H1 (cell line): ENCODE measurements at regions not wholly inside any gene's neighbourhood (a gene's known extent, or its start where the extent isn't known, plus 50 kb on each side); places are given as distances from the start of the nearest gene placed in this dataset.

Experiments used
- CBX8 ChIP-seq: fragments of 300-800, 300-1000 bp; sonication (generic); IDR thresholded peaks from 2 replicates; pipeline ENCODE4 v1.7.1; 2016; ENCODE audit warnings: low read depth, low read length, borderline replicate concordance
- JUND ChIP-seq: IDR thresholded peaks from 2 replicates; pipeline ENCODE4 v1.6.1; 2011; ENCODE audit warnings: mild to moderate bottlenecking, improper control_type of control experiment, low read length
- TF ChIP-seq, protein P1 (sequence below): fragments of 300-600 bp; sonication (generic); IDR thresholded peaks from 2 replicates; pipeline ENCODE4 v1.7.1; 2012; ENCODE audit warnings: low read length, moderate library complexity, mild to moderate bottlenecking, inconsistent platforms; ENCODE audit not compliant: insufficient replicate concordance

GRCh38 chr1:208524925-208525324 is 280.7 kb upstream of the PLXNA2 start (continued):
- TF ChIP-seq, protein P1, sequence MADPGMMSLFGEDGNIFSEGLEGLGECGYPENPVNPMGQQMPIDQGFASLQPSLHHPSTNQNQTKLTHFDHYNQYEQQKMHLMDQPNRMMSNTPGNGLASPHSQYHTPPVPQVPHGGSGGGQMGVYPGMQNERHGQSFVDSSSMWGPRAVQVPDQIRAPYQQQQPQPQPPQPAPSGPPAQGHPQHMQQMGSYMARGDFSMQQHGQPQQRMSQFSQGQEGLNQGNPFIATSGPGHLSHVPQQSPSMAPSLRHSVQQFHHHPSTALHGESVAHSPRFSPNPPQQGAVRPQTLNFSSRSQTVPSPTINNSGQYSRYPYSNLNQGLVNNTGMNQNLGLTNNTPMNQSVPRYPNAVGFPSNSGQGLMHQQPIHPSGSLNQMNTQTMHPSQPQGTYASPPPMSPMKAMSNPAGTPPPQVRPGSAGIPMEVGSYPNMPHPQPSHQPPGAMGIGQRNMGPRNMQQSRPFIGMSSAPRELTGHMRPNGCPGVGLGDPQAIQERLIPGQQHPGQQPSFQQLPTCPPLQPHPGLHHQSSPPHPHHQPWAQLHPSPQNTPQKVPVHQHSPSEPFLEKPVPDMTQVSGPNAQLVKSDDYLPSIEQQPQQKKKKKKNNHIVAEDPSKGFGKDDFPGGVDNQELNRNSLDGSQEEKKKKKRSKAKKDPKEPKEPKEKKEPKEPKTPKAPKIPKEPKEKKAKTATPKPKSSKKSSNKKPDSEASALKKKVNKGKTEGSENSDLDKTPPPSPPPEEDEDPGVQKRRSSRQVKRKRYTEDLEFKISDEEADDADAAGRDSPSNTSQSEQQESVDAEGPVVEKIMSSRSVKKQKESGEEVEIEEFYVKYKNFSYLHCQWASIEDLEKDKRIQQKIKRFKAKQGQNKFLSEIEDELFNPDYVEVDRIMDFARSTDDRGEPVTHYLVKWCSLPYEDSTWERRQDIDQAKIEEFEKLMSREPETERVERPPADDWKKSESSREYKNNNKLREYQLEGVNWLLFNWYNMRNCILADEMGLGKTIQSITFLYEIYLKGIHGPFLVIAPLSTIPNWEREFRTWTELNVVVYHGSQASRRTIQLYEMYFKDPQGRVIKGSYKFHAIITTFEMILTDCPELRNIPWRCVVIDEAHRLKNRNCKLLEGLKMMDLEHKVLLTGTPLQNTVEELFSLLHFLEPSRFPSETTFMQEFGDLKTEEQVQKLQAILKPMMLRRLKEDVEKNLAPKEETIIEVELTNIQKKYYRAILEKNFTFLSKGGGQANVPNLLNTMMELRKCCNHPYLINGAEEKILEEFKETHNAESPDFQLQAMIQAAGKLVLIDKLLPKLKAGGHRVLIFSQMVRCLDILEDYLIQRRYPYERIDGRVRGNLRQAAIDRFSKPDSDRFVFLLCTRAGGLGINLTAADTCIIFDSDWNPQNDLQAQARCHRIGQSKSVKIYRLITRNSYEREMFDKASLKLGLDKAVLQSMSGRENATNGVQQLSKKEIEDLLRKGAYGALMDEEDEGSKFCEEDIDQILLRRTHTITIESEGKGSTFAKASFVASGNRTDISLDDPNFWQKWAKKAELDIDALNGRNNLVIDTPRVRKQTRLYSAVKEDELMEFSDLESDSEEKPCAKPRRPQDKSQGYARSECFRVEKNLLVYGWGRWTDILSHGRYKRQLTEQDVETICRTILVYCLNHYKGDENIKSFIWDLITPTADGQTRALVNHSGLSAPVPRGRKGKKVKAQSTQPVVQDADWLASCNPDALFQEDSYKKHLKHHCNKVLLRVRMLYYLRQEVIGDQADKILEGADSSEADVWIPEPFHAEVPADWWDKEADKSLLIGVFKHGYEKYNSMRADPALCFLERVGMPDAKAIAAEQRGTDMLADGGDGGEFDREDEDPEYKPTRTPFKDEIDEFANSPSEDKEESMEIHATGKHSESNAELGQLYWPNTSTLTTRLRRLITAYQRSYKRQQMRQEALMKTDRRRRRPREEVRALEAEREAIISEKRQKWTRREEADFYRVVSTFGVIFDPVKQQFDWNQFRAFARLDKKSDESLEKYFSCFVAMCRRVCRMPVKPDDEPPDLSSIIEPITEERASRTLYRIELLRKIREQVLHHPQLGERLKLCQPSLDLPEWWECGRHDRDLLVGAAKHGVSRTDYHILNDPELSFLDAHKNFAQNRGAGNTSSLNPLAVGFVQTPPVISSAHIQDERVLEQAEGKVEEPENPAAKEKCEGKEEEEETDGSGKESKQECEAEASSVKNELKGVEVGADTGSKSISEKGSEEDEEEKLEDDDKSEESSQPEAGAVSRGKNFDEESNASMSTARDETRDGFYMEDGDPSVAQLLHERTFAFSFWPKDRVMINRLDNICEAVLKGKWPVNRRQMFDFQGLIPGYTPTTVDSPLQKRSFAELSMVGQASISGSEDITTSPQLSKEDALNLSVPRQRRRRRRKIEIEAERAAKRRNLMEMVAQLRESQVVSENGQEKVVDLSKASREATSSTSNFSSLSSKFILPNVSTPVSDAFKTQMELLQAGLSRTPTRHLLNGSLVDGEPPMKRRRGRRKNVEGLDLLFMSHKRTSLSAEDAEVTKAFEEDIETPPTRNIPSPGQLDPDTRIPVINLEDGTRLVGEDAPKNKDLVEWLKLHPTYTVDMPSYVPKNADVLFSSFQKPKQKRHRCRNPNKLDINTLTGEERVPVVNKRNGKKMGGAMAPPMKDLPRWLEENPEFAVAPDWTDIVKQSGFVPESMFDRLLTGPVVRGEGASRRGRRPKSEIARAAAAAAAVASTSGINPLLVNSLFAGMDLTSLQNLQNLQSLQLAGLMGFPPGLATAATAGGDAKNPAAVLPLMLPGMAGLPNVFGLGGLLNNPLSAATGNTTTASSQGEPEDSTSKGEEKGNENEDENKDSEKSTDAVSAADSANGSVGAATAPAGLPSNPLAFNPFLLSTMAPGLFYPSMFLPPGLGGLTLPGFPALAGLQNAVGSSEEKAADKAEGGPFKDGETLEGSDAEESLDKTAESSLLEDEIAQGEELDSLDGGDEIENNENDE: no peak
- TF ChIP-seq JUND: no peak
- no peak for TF ChIP-seq CBX8
